GM21786 (cell line): ENCODE measurements at regions not wholly inside any gene's neighbourhood (a gene's known extent, or its start where the extent isn't known, plus 50 kb on each side); places are given as distances from the start of the nearest gene placed in this dataset.

ENCODE experiments used
- ATAC-seq: cut with Tn5 transposase; IDR thresholded peaks from one replicate; pipeline ENCODE4 v1.9.1; 2021; ENCODE audit not compliant: unreplicated experiment

- ATAC-seq: no peak
Observed at GRCh38 chr21:26659182-26659581, 86.1 kb upstream of the CYYR1 start.

- ATAC-seq: no peak
Observed at GRCh38 chr21:26655460-26655859, 82.4 kb upstream of the CYYR1 start.

DNA sequence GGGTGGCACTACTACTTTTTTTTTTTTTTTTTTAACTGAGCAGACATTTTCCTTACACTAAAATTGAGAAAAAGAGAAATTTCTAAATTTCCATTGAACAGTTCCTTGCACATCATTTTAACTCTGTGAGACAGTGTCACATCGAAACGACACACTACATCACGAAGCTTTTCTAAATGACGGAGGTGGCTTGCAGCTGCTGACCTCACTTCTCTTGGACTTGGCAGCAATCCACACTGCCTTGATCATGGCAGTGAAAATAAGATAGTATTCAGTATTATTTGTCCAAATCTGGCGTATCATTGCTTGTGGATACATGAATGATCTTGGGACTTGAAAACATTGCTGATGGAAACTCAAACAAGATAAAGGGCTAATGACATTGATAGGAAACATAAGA is 80.3 kb upstream of the CYYR1 start:
- no peak for ATAC-seq

GRCh38 chr21:26652854-26653253 is 79.8 kb upstream of the CYYR1 start:
- no peak for ATAC-seq

DNA sequence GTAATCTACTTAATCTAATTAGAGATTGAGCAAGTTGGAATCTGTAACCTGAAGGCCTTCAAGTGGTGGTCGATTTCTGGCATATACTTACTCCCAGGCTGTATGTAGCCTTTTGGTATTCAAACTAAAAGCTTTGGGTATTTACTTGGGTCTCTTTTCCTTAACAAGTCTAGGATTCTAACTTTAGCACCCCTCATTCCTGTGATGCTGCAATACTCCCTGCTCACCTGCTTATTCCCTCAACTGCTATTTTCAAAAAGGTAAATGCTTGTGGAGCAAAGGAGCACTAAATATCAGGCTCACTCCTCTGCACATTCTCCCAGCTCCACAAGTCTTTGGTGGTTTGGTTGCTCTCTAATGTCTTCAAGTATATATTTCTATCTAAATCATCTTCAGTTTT is 68.0 kb upstream of the CYYR1 start:
- ATAC-seq: no peak

DNA sequence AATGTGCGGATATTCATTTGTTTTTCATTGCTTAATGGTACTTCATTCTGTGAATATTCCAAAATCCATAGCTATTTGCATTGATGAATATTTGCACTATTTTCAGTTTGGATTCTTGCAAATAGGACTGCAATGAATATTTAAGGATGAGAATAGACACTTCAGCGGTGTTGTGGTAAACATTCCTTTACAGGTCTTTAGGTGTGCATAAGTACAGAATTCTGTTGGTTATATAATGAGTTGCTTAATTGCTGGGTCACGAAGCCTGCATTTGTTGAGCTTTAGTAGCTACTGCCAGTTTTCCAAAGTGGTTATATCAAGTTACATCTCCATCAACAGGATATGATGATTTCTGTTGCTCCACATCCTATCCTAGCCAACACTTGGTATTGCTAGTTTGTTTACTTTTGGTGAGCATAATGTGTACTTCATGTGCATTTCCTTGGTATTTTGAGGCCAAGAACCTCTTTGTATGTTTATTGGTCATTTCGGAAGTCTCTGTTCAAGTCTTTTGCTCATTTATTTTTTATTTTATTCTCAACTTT is 64.2 kb upstream of the CYYR1 start:
- no peak for ATAC-seq

GRCh38 chr21:26635681-26636080 is 62.6 kb upstream of the CYYR1 start:
- ATAC-seq: no peak

DNA sequence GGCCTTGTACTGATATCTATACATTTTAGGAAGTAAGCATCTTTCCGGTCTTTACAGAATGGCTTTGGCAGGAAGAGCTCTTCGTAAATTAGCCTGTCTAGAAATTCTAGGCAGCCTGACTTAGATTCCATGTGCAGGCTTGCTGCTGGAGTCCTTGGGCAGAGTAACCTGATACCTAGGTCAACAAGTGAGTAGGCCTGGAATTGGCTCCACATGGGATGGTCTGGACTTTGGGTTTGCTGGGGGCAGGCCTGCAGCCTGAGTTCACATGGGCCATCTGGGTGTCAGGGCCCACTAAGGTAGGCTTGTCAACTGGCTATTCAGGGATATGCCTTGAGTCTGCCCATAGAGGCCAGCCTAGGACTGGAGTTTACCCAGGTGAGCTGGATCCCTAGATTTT is 59.6 kb upstream of the CYYR1 start:
- no peak for ATAC-seq

DNA sequence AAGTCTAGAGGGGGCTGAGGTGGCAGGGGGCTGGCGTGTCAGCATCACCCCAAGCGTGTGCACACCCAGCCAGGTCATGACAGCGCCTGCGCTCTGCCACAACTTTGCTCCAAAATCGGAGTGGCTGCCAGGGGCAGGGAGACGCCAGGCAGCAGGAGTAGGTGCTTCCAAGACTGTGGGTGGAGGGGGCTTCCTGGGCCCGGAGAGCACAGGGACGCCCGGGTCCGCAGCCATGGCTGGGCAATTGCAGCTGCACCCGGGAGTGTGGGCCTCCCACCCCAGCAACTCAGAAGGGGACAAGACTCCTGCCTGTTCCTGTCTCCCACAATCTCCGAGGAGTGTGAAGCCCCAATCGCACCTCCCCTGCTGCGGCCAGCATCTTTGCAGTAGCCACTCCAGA is 53.1 kb upstream of the CYYR1 start:
- ATAC-seq: no peak

DNA sequence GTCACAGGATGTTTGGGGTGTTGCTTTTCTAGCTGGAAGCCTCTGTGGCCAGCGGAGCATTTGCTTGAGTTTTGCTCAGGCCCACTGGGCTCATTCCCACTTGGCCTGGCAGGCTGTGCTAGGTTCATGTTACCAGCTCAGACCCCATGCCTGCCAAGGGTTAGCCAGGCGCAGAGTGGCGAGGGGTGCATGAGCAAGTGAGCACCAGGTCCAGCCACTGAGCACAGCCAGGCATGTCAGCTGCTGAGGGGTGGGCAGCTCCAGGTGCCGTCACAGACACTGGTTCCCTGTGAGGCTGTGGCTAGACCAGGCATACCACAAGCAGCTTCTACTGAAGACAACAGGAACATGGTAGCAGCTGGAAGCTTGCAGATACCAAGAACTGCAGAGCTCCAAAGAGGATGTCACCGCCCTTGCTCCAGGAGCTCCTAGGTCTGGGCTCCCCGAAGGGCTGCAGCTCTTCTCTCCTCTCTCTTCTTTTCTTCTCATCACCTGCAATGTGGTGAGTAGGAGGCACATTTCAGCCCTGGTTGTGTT is 52.0 kb upstream of the CYYR1 start:
- no peak for ATAC-seq
